Left ventricle myocardium inferior (tissue), 1 donor: ENCODE measurements at regions not wholly inside any gene's neighbourhood (a gene's known extent, or its start where the extent isn't known, plus 50 kb on each side); places are given as distances from the start of the nearest gene placed in this dataset.

ENCODE experiments used
- DNase-seq: peaks from one replicate; pipeline ENCODE4 v3.0.0-alpha.2; 2020
- H3K27ac ChIP-seq: fragments of 200-600 bp; replicated peaks from 2 replicates; pipeline ENCODE4 v1.8.0; 2021
- H3K27me3 ChIP-seq: fragments of 200-600 bp; 2 replicates; pipeline ENCODE4 v1.8.0; 2021; ENCODE audit warnings: low read depth
- H3K36me3 ChIP-seq: fragments of 200-600 bp; 2 replicates; pipeline ENCODE4 v1.8.0; 2021
- H3K4me1 ChIP-seq: fragments of 200-600 bp; 2 replicates; pipeline ENCODE4 v1.8.0; 2021
- H3K4me3 ChIP-seq: fragments of 200-600 bp; 2 replicates; pipeline ENCODE4 v1.8.0; 2021; ENCODE audit warnings: mild to moderate bottlenecking, moderate library complexity
- H3K9me3 ChIP-seq: fragments of 200-600 bp; replicated peaks from 2 replicates; pipeline ENCODE4 v1.8.0; 2021
- CTCF ChIP-seq: fragments of 200-600 bp; IDR thresholded peaks from 2 replicates; pipeline ENCODE4 v1.8.0; 2021; ENCODE audit warnings: antibody characterized with exemption, mild to moderate bottlenecking, borderline replicate concordance
- intact Hi-C: fragments of 100-400 bp; cut with micrococcal nuclease; formaldehyde crosslinking; loops from one replicate; pipeline ENCODE4 v1.11.0; 2022
- donor health status: DM: no; HTN: yes; CAD: no; lungs with severe emphysema.

- Histone ChIP-seq H3K9me3 (peaks cover 5% of the 10 kb centered on the region), H3K4me1 (peaks cover 25% of the 10 kb centered on the region), H3K4me3 (peak overlapping the region; percentile 25), H3K36me3 (no peaks in the 10 kb centered on the region), H3K27ac (peak overlapping the region; percentile 88), H3K27me3 (no peaks in the 10 kb centered on the region)
- no peak for TF ChIP-seq CTCF
- peak; percentile 81 for DNase-seq
- intact Hi-C loops = no loop called here
Observed at GRCh38 chr6:170011204-170012036, 260.0 kb downstream of the ERMARD start.

- intact Hi-C loops = no loop called here
- no peak for DNase-seq
- Histone ChIP-seq H3K27ac (peak overlapping the region; percentile 88), H3K4me1 (peaks cover 25% of the 10 kb centered on the region), H3K27me3 (no peaks in the 10 kb centered on the region), H3K4me3 (peak overlapping the region; percentile 25), H3K9me3 (peaks cover 5% of the 10 kb centered on the region), H3K36me3 (no peaks in the 10 kb centered on the region)
- TF ChIP-seq CTCF = no peak
Observed at GRCh38 chr6:170010665-170011203, 259.3 kb downstream of the ERMARD start.

GRCh38 chr6:170008294-170008785, 256.9 kb downstream of the ERMARD start:
- H3K27ac ChIP-seq = no peak overlapping the region
- H3K36me3 ChIP-seq = no peaks in the 10 kb centered on the region
- H3K4me1 ChIP-seq = peaks cover 25% of the 10 kb centered on the region
- no peak for DNase-seq
- no peak overlapping the region for H3K4me3 ChIP-seq
- intact Hi-C loops = no loop called here
- peaks cover 13% of the 10 kb centered on the region for H3K9me3 ChIP-seq
- H3K27me3 ChIP-seq = no peaks in the 10 kb centered on the region
- no peak for TF ChIP-seq CTCF

DNA sequence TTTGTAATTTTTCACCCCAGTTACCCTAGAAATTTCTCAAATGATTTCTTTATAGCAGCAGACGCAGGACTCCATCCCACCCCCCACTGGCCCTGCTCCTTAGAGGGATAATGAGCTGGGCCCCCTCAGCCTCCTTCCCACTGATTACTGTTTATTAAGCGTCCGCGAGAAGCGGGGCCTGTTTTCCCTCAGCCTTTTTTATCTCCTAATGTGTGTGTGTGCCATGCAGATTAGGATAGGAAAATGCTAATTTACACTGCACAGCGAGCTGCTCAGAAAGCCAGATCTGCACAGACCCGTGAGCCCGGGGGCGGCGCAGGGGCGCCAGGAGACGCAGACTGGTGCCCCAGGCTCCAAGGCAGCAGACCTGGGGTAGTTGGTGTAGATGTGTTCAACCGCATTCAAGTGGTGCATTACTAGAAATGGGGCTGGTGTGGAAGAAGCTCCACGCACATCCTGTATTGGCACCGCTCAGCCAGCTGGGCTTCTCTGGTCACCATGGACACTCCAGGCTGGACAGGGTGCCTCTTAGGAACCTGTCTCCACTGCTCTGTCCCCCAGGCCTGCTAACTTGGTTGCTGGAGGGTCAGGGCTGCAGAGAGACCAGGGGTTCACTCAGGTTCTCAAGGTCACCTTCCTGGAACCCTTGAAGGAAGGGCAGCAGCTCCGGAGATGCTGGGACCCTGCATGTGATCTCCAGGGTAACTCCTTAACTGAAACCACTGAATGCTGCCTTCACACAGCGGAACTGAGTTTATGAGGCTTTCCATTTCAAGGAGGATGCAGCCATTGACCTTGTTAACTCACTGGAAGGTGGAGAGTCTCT, 256.3 kb downstream of the ERMARD start:
- Histone ChIP-seq H3K4me1 (peaks cover 24% of the 10 kb centered on the region), H3K27me3 (no peaks in the 10 kb centered on the region), H3K36me3 (no peaks in the 10 kb centered on the region), H3K4me3 (no peak overlapping the region), H3K9me3 (peaks cover 9% of the 10 kb centered on the region), H3K27ac (no peak overlapping the region)
- TF ChIP-seq CTCF = no peak
- intact Hi-C loops = no loop called here
- no peak for DNase-seq

DNA sequence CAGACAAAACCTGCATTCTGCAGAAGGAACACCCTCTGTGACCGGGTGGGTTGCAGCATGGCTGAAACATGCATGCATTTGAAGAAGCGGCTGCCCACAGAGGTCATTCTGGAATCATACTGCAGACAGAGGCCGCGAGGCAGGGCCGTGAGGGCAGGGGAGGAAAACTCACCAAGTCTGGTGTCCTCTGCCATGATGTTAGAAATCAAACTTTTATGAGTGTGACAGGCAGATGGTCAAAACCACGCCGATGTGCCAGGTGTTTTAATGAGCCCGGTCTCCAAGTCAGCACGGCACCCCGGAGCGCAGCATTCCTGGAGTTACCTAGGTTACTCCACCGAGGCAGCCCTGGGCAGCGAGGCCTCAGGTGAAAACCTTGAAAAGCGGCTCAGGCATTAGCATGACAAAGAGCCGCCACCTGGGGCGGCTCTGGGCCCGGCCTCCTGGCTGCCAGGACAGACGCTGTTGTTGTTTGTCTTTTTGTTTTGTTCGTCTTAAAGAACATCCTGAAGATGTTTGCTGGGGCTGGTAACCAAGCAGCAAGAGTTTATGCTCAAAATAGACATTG, 255.6 kb downstream of the ERMARD start:
- TF ChIP-seq CTCF = no peak
- Histone ChIP-seq H3K27ac (no peak overlapping the region), H3K27me3 (no peaks in the 10 kb centered on the region), H3K36me3 (no peaks in the 10 kb centered on the region), H3K9me3 (peaks cover 11% of the 10 kb centered on the region), H3K4me3 (no peak overlapping the region), H3K4me1 (peaks cover 17% of the 10 kb centered on the region)
- DNase-seq = no peak
- intact Hi-C loops = no loop called here
